C1 segment of cervical spinal cord (tissue), 14 donors: ENCODE measurements at regions not wholly inside any gene's neighbourhood (a gene's known extent, or its start where the extent isn't known, plus 50 kb on each side); places are given as distances from the start of the nearest gene placed in this dataset.

Source experiments
- DNase-seq, 14 donors: peaks; one replicate each; lab custom pipeline; 2025; lab: John Stamatoyannopoulos, UW

DNA sequence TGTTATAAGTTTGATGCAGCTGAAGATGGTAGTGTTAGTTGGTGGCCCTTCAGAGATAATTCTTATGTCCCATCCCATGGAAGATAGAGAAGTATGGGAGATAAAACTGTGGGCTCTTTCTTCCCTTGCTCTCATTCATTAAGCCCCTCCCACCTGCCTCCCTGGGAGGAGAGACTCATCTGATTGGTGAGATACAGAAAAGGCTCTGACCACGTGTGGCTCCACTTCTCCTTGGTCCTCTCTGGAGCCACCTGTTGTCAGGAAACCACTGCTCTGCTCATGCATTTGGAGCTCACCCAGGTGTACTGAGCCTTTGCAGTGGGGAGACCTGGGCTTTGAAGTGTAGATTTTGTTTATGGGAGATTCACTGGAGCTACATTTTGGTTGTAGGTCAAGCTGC lies 293.2 kb upstream of the RASGRP1 start:
- DNase-seq = no peak

DNA sequence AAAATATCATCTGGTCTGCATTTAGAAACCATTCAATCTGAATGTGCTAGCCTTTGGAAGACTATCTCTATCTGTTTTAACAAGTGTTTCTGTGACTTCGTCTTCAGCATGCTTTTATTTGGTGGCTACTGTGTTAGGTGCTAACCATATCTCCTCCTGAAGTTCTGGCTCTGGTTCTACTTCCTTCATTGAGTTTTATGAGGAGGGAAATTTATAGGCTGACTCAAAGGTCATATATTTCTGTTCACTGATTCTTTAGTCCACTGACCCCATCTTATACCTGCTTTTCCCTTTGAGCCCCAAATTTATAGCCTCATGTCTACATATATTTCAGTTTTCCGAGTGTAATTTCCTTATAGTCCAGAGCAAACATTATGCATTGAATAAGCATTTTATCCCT lies 295.0 kb upstream of the RASGRP1 start:
- no peak for DNase-seq

DNA sequence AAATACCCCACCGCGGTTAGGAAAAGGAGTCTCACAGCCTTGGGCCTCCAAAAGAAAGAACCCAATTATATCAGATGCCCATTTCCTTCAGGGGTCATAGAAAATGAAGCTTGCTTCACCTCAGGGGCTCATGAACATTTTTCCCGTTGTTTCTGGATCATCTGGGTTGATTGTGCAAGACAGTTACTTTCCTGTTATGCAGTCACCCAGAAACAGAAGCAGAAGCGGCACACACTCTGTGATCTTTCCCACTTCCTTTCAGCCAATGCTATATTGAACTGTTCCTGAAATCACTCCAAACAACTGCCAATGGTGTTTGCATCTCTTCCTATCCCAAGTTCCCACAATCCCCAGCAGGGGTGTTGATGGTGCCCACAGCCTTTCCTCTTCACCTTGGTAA lies 295.6 kb upstream of the RASGRP1 start:
- peak in 1 of 14 donors; percentile 2 for DNase-seq

DNA sequence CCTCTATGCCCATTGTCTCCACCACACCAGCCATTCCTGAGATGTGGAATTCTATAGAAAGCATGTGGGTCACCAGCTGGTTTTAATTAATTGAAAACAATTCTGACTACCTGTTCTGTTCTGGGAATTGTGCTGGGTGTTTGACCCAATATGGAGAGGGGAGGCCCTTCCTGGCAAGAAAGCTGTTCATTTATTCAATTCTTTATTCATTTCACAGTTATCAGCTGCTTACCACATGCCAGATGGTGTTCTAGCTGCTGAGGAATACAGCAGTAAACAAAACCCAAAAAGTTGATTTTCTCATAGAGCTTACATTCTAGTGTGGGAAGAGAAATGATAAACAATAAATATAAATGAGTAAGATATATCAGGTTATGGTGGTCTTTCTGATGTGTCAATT lies 296.1 kb upstream of the RASGRP1 start:
- peak in 1 of 14 donors; percentile 37 for DNase-seq

DNA sequence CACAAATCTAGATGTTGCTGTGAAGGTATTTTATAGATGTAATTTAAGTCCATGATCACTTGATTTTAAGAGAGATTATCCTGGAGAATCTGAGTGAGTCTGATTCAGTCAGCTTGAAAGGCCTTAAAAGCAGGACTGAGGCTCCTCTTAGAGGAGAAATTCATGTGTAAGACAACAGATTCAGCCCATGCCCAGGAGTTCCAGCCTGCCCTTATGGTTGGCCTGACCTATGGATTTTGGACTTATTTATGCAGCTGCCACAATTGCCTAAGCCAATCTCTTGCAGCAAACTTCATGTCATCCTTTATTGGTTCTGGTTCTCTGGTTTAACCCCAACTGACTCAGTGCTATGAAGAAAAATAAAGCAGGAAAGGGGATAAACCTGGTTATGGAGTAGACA lies 296.5 kb upstream of the RASGRP1 start:
- DNase-seq = no peak

DNA sequence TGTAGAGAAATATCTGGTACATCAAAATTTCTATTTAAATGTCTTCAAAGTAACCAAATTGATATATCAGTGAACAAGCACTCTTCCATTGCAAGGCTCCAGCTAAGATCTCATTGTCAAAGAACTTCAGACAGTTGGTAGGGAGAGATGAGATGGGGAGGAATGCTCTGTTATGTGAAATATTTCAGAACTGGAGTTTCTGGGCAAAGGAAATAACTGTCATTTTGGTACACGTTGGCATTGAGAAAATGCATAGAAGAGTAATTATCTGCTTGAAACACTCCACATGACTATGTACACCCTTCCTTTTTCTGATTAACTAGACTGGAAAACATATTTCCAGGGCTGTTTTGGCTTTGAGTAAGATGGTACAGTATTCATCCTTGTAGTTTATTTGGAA lies 297.5 kb upstream of the RASGRP1 start:
- no peak for DNase-seq

DNA sequence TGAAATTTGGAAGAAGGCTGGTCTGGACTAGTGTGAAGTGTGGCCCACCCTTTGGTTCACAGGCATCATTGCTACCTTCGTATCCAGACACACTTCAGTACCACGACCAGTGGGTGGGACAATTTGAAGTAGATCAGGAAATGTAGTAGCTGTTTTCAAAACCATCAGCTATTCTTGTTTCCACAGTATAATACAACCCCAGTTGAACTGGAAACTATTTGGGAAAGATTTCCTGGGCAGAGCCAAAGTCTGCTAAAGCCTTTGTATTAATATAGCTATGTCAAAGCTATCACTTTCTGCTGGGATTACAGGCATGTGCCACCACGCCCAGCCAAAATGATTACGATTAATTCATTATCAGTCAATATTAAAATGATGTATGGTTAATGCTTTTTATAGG lies 298.8 kb upstream of the RASGRP1 start:
- no peak for DNase-seq

DNA sequence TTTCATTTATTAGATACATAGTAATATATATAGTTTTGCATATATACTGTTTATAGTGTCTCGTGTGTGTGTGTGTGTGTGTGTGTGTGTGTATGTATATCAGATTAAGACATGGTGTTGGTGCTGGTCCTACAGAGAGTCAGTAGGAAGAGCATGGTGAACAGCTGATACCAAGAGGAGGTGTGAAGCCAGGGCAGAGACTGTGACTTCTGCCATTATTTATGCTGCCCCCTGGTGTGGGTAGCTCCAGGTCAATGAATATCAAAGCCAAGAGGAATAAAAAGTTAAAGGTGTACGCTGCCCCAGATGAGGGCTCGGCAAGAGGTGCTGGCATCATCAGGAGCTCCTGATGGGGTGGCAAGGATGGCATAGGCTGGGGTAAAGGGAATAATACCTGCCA lies 299.5 kb upstream of the RASGRP1 start:
- DNase-seq = no peak

DNA sequence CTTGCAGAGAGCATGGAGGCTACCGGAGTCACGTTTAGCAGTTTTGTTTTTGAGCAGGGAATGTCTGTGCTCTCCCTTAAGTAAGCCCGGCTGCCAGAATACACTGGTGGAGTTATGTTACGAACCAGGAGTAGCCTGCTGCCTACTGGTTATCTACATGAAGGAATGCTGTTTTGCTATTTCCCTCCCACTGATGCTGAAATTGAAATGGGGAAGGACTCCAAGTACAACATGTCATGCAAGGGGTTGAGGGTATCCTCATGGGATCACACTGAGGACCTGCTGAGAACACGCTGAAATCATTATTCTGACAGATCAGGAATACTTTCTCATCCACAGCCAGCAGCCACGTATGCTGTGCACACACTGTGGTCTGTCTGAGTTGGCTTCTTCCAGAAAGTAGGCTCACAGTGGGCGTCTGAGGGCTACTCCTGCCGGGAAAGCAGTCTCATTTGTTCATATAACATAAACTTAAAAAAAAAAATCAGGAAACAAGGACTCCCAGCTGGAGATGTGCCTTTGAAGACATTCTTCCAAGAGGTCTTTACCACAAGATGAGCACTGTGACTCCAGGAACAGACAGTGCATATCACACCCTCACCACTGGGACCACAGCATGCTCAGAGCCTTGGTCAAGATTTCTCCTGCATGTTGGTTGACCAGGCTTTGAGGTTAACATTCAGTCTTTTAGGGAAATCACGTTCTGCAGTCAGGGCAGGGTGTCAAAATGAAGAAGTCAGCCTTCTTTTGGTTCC lies 300.4 kb upstream of the RASGRP1 start:
- DNase-seq = peak in 1 of 14 donors; percentile 8

DNA sequence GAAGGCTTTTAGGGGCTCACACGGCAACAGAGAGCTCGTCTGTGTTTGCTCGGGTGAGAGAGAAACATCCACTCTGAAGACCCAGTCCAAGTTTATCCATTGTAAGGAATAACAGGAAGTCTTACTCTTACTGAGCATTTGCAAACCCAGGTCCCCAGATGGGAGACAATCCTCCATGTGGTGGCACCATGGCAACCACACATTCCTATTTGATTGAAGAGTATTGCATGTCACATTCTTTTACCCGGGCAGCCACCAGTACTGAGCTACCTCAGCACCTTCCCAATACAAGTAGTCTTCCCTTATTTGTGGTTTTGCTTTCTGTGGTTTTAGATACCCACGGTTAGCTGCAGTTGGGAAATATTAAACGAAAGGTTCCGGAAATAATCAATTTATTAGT lies 302.9 kb upstream of the RASGRP1 start:
- DNase-seq = no peak

DNA sequence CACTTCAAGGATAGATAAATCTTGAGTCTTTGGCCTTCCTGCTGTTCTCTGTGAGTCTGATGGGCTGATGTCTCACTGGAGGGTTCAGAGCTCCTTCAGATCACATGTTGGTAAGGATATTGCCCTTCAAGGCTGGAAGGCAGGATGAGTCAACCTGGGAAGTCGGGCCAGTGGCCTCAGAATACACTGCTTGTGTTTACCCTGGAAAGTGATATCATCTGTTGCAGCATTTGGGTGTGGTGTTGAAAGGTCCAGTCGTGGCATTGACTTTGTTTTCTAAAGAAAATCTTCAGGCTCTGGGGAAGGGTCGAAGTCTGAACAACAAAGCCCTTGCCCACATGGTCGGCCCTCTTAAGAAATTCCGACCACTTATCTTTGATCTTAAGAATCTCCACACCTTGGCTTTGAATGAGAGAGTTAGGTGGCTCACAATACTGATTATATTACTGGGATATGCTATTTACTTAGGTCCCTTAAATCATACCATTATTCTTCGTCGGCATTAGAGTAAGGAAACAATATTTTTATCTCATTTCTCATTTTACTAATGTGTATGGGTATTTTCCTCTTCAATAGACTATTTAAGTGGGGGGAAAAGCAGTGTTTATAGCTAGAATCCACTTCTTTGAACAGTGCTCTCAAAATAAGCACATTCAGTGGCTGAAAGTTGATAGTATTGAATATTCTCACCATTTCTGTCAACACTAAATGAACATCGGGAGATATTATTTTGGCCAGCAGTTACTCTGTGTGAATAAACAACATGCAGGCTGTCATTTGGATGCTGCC lies 303.9 kb upstream of the RASGRP1 start:
- DNase-seq = no peak

DNA sequence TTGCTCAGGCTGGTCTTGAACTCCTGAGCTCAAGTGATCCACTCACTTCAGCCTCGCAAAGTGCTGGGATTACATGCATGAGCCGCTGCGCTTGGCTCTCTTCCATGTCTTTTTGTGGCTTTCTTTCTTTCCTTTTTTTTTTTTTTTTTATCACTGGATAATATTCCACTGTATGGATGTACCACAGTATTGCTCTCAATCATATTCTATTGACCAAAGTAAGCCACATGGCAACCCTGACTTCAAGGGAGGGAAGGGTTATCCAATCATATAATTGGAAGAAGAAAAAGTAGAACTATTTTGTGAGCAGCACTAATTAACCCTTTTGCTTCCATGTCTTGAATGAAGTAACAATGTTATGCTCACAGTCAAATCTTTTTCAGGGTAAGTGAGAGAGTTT lies 307.0 kb upstream of the RASGRP1 start:
- no peak for DNase-seq

DNA sequence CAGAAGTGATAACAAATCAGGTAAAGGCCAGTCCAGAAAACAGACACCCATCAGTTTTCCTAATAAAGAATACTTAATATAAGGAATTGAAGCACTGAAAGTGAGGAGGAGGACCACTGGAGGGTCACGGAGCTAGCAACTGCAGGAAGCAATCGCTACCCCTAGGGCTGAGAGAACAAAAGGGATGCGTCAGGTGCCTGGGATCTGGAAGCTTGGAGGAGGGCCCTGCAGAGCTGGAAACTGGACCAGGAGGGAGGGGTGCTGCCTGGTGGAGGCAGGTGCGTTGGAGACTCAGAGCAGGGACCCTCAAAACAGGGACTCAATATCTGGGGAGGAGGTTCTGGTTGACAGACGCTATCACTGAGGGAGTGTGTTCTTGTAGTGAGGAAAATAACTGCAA lies 308.1 kb upstream of the RASGRP1 start:
- DNase-seq = no peak

DNA sequence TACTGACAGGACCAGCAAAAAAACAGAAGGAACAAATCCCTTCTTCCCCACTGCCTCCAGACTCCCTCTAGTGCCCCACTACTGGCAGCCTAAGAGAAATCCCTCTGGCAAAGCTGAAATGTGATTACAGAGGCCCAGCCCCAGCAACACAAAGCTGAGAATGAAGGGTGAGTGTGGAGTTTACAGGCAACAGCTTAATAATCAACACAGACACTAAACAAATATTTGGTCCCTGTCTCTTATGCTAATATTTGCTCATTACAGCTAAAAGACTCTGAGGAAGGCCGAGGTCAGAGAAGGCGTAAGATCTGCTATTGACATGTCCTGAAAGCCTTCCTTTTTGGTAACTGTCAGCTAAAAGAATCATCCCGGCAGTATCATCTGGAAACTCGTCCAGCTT lies 308.5 kb upstream of the RASGRP1 start:
- no peak for DNase-seq

DNA sequence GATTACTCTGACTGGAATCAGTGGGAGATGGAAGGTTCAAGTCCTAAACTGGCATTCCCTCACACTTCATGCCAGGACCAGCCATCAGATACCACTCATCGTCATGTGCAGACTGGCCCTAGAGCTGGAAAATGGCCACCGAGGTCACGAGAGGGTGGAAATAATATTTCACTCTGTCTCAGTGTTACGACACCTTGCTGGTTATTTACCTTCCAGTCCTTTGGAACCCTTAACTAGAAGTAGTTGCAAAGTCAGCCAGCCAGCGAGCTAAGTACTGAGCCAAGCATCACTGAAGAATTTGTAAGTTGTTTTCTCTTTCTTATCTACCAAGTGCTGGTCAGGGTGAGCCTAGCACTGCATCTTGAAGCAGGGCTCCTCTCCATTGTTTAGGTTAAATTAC lies 309.9 kb upstream of the RASGRP1 start:
- no peak for DNase-seq

DNA sequence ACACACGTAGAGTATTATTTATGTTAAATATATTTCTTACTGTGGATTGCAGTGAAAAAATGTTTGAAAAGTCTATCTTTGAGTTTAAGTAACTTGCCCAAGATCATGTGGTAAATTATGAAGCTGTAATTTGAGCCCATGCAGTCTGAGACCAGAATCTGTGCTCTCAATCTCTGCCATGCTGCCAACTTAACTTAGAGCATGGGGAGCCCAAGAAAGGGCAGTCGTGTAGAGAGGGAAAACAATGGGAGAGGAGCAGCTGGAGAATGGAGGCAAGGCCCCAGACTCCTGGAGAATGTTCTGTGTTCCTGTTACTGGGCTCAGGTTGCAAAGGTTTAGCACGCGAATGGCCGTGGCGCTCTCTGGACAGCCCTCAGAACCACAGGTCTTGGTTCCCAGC lies 311.6 kb upstream of the RASGRP1 start:
- no peak for DNase-seq

DNA sequence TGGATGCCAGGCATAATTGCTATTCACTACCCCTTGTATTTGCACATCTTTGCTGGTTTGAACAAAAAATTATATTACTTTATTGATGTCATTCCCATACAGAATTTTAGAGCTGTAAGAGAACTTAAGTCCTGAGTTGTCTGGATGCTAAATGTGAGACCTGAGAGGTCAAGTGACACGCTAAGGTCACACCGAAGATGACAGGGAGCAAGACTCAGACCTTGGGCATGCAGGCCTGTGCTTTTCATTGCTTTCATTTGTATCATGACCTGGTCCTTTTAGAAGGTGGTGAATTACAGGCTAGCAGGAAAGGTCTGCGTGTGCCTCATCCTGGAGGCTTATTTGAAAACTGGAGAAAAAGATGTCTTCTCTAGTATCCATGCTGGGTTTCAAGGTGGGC lies 312.0 kb upstream of the RASGRP1 start:
- DNase-seq = no peak

DNA sequence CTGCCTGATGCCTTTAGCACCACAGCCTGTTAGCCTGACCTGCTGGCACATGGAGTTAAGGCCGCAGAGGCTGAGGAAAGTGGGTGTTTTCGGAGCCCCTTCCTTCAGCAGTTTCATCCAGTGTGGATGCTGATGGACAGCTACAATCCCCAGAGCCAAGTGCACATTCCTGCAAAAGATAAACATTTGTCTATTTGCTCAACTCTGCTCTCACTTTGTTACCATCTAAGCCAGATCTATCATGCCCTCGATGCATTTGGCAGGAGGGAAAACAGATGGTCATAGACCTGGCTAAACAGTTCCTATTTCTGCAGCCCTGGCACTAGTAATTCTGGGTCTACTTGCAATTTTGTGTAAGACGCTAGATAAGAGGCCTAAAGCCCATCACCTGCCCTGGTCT lies 312.9 kb upstream of the RASGRP1 start:
- DNase-seq = peak in 1 of 14 donors; percentile 89

DNA sequence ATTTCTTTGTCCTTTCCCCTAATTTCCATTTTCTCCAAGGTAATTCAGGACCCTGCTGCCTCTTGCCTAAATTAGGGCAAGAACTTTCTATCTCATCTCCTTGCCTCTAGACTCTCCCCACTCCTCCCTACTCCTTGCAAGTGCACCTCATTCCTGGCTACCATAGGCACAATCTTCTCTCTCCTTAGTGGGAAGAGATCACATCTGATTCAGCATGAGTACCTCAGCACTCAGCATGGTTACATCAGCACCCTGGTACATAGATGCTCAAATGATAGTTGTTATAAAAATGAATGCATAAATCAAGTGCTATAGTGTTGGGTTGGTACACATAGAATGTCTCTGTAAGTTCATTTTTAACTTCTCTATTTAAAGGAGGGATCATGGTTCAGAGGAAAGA lies 313.4 kb upstream of the RASGRP1 start:
- no peak for DNase-seq

DNA sequence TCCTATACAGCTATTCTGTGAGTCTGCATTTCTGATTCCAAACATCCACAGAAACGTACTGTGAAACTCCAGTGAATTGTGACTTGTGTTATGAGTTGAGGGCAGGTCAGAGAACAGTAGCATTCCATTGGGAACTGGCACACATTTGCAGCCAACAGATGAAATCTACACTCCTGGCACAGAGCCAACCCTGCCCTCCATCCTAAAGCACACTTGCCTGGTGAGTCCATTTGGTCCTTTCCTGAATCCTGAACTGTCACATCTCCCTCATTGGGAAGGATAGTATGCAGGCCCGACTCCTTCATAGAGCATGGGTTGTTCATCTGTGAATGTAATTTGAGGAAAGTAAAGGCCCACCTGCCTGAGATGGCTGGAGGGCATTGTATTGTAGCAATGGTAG lies 314.3 kb upstream of the RASGRP1 start:
- peak in 1 of 14 donors; percentile 60 for DNase-seq

DNA sequence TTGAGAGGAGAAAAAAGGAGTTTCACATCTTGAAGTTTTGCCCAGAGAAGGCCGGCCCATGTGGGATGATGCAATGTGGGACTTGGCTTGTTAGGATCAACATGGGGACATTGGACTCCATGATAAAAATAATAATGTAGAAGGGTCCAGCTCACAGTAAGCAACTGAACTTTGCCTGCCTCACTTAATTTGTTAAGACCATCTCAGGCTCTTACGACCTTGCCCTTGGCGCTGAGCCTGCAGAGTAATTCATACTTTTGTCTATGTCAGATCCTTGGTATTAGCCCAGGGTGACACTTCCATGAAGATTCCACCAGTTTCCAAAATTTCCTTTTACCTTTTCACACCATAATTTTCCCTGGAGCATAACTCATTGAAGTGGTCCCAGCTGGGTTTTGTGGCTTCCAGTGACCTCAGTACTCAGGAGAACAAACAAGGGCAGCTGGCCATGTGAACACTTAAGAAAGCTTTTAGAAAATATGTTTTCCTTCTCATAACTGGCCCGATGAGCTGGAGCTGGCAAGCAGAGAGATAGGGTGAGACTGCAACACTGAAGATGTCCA lies 315.4 kb upstream of the RASGRP1 start:
- no peak for DNase-seq

DNA sequence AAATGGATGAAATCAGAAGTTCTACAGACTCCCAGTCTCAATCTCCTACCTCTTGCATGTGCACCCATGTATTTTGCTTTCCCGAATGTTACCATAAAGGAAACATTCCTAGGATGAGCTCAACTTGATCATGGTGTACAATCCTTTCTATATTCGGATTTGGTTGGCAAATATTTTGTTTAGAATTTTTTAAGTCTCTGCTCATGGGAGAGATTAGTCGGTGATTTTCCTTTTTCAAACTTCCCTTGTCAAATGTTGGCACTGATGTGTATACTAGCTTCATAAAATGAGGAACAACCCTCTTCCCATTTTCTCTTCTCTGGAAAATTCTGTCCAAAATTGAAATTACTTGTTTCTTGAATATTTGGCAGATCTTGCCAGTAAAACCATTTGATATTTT lies 317.6 kb upstream of the RASGRP1 start:
- no peak for DNase-seq

DNA sequence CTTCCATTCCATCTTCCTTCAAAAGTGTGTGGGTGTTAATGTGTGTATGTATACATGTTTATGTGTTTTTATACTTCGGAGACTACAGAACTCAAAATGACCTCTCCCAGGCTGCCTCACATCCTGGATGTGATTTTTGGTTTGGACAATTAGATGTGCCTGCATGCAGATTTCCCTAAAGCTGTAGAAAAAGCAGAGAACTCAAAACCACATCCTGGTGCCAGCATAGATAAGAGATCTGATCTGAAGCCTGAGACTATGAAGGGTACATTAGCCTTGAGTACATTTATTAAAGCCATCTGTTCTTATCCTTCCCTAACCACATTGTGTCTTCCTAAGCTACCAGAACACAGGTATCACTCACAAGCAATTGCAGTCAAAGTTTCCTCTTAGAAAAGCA lies 319.4 kb upstream of the RASGRP1 start:
- DNase-seq = no peak
